Hepatocyte (in vitro differentiated cells): ENCODE measurements at regions not wholly inside any gene's neighbourhood (a gene's known extent, or its start where the extent isn't known, plus 50 kb on each side); places are given as distances from the start of the nearest gene placed in this dataset.

Source experiments
- DNase-seq: peaks from one replicate; pipeline ENCODE4 v3.0.0-alpha.2; 2016; ENCODE audit warnings: low spot score
- H2AFZ ChIP-seq: fragments of 200-600 bp; sonication (generic); 2 replicates; pipeline ENCODE4 v1.6.0; 2016; ENCODE audit warnings: antibody characterized with exemption, mild to moderate bottlenecking
- H3K27ac ChIP-seq: fragments of 200-600 bp; sonication (generic); 2 replicates; pipeline ENCODE4 v1.5.1; 2016; ENCODE audit warnings: mild to moderate bottlenecking
- H3K27me3 ChIP-seq: fragments of 200-600 bp; sonication (generic); 2 replicates; pipeline ENCODE4 v1.6.1; 2016
- H3K36me3 ChIP-seq: fragments of 200-600 bp; sonication (generic); replicated peaks from 2 replicates; pipeline ENCODE4 v1.5.1; 2016; ENCODE audit warnings: low read depth; ENCODE audit not compliant: insufficient read depth
- H3K4me1 ChIP-seq: fragments of 200-600 bp; sonication (generic); 2 replicates; pipeline ENCODE4 v1.5.1; 2016; ENCODE audit warnings: mild to moderate bottlenecking, moderate library complexity; ENCODE audit not compliant: insufficient read depth
- H3K4me2 ChIP-seq: fragments of 200-600 bp; sonication (generic); 2 replicates; pipeline ENCODE4 v1.6.0; 2016
- H3K4me3 ChIP-seq: fragments of 200-600 bp; sonication (generic); 2 replicates; pipeline ENCODE4 v1.5.1; 2016; ENCODE audit warnings: mild to moderate bottlenecking
- H3K79me2 ChIP-seq: fragments of 200-600 bp; sonication (generic); 2 replicates; pipeline ENCODE4 v1.6.0; 2017; ENCODE audit warnings: mild to moderate bottlenecking
- H3K9me2 ChIP-seq: fragments of 200-600 bp; sonication (generic); replicated peaks from 2 replicates; pipeline ENCODE4 v1.6.0; 2017; ENCODE audit warnings: mild to moderate bottlenecking; ENCODE audit not compliant: insufficient read depth
- H3K9me3 ChIP-seq: fragments of 200-600 bp; sonication (generic); 2 replicates; pipeline ENCODE4 v1.5.1; 2016; ENCODE audit warnings: low read depth, mild to moderate bottlenecking
- H4K20me1 ChIP-seq: fragments of 200-600 bp; sonication (generic); 2 replicates; pipeline ENCODE4 v1.6.0; 2016; ENCODE audit warnings: mild to moderate bottlenecking; ENCODE audit not compliant: insufficient read depth, poor library complexity, severe bottlenecking
- EZH2 ChIP-seq: fragments of 200-600 bp; sonication (generic); IDR thresholded peaks from 2 replicates; pipeline ENCODE4 v1.6.1; 2016; ENCODE audit warnings: antibody characterized with exemption, mild to moderate bottlenecking, borderline replicate concordance
- EZH2phosphoT487 ChIP-seq: fragments of 200-600 bp; sonication (generic); IDR thresholded peaks from one replicate; pipeline ENCODE4 v1.6.1; 2018; ENCODE audit warnings: antibody characterized with exemption, mild to moderate bottlenecking, low read depth, moderate library complexity; ENCODE audit not compliant: unreplicated experiment, severe bottlenecking
- WGBS: methylation state at CpG from one replicate; pipeline ENCODE4 v1.1.6; 2016; ENCODE audit warnings: low lambda C conversion rate; ENCODE audit errors: missing lambda C conversion rate; 5-methylcytosine and 5-hydroxymethylcytosine counted together
- TF ChIP-seq, protein P1 (sequence below): fragments of 200-600 bp; sonication (generic); IDR thresholded peaks from 2 replicates; pipeline ENCODE4 v1.5.1; 2016; ENCODE audit warnings: antibody characterized with exemption, mild to moderate bottlenecking; ENCODE audit not compliant: poor library complexity

DNA sequence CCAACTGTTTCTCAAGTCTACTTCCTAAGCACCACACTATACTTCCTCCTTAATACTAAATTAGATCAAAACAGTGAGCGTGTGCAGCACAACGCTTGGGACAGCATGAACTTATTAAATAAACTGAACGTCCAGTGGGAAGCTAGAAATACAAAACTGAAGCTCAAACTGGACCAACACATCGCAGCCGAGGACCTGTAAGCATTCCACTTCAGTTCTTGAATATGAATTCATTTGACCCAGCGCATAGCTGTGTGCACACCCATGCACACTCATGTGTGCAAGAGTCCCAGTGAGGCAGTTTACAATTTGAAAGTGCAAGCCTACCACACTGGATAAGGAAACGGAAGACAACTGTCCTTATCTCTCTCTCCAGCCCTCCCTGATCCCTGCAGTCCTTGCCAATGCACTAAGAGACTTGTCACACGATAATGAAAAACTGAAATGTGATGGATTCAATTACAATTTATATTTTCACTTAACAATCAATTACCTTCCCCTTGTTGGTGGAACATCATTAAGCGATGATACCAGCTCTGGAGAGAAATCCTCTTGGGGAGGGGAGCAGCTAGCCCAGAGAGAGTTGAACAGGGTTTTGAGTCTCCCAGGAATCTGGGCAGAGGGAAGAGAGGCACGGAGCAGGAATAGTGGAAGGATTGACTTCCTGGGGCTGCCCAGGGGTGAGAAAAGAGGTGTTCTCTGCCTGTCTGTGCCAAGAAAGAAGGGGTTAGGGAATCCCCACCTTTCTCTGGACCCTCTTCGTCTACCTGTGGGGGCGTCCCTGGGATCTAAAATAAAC lies 186.5 kb upstream of the KLHL29 start:
- no peaks in the 10 kb centered on the region for H4K20me1 ChIP-seq
- H2AFZ ChIP-seq = no peak overlapping the region
- H3K9me2 ChIP-seq = no peaks in the 10 kb centered on the region
- peak overlapping the region; percentile 21 for H3K4me2 ChIP-seq
- TF ChIP-seq, protein P1, sequence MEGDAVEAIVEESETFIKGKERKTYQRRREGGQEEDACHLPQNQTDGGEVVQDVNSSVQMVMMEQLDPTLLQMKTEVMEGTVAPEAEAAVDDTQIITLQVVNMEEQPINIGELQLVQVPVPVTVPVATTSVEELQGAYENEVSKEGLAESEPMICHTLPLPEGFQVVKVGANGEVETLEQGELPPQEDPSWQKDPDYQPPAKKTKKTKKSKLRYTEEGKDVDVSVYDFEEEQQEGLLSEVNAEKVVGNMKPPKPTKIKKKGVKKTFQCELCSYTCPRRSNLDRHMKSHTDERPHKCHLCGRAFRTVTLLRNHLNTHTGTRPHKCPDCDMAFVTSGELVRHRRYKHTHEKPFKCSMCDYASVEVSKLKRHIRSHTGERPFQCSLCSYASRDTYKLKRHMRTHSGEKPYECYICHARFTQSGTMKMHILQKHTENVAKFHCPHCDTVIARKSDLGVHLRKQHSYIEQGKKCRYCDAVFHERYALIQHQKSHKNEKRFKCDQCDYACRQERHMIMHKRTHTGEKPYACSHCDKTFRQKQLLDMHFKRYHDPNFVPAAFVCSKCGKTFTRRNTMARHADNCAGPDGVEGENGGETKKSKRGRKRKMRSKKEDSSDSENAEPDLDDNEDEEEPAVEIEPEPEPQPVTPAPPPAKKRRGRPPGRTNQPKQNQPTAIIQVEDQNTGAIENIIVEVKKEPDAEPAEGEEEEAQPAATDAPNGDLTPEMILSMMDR = no peak
- no peak for TF ChIP-seq EZH2phosphoT487
- TF ChIP-seq EZH2 = no peak
- no peaks in the 10 kb centered on the region for H3K4me1 ChIP-seq
- H3K79me2 ChIP-seq = no peaks in the 10 kb centered on the region
- no peak for DNase-seq
- WGBS = 72% methylated on average over 12 of the region's 12 CpGs
- no peaks in the 10 kb centered on the region for H3K36me3 ChIP-seq
- no peak overlapping the region for H3K27ac ChIP-seq
- no peaks in the 10 kb centered on the region for H3K9me3 ChIP-seq
- no peak overlapping the region for H3K4me3 ChIP-seq
- H3K27me3 ChIP-seq = no peaks in the 10 kb centered on the region

- H3K27ac ChIP-seq = no peak overlapping the region
- peak overlapping the region; percentile 21 for H3K4me2 ChIP-seq
- no peak overlapping the region for H2AFZ ChIP-seq
- no peaks in the 10 kb centered on the region for H3K79me2 ChIP-seq
- no peak for DNase-seq
- no peak overlapping the region for H3K4me3 ChIP-seq
- no peaks in the 10 kb centered on the region for H3K9me2 ChIP-seq
- H3K4me1 ChIP-seq = no peaks in the 10 kb centered on the region
- H3K36me3 ChIP-seq = no peaks in the 10 kb centered on the region
- no peak for TF ChIP-seq EZH2phosphoT487
- TF ChIP-seq, protein P1 = peak; percentile 43
- TF ChIP-seq EZH2 = no peak
- no peaks in the 10 kb centered on the region for H4K20me1 ChIP-seq
- no peaks in the 10 kb centered on the region for H3K27me3 ChIP-seq
- WGBS = 56% methylated on average over 7 of the region's 7 CpGs
- H3K9me3 ChIP-seq = no peaks in the 10 kb centered on the region
Observed at GRCh38 chr2:23199115-23199918, 185.7 kb upstream of the KLHL29 start.

- no peak overlapping the region for H3K4me3 ChIP-seq
- H3K27me3 ChIP-seq = no peaks in the 10 kb centered on the region
- no peaks in the 10 kb centered on the region for H3K9me3 ChIP-seq
- no peak overlapping the region for H3K4me2 ChIP-seq
- H4K20me1 ChIP-seq = no peaks in the 10 kb centered on the region
- no peak overlapping the region for H2AFZ ChIP-seq
- H3K27ac ChIP-seq = no peak overlapping the region
- H3K9me2 ChIP-seq = no peaks in the 10 kb centered on the region
- H3K36me3 ChIP-seq = no peaks in the 10 kb centered on the region
- no peak for TF ChIP-seq EZH2phosphoT487
- TF ChIP-seq EZH2 = no peak
- TF ChIP-seq, protein P1 = no peak
- 92% methylated on average over 2 of the region's 2 CpGs for WGBS
- H3K79me2 ChIP-seq = no peaks in the 10 kb centered on the region
- no peak for DNase-seq
- no peaks in the 10 kb centered on the region for H3K4me1 ChIP-seq
Observed at GRCh38 chr2:23200068-23200786, 184.8 kb upstream of the KLHL29 start.
